Tibial artery (tissue), 4 donors: ENCODE measurements at regions not wholly inside any gene's neighbourhood (a gene's known extent, or its start where the extent isn't known, plus 50 kb on each side); places are given as distances from the start of the nearest gene placed in this dataset.

ENCODE experiments used
- DNase-seq, 2 donors: peaks; one replicate each; pipeline ENCODE4 v3.0.0-alpha.2; 2019
- H3K27ac ChIP-seq, 2 donors: fragments of 200-600 bp; sonication (generic) in 1 of 2; 1 replicate in 1 of 2; 2 replicates in 1 of 2; pipeline ENCODE4 v1.5.1; 2018 to 2019; ENCODE audit warnings: mild to moderate bottlenecking in 1 of 2
- H3K27me3 ChIP-seq, 2 donors: fragments of 200-600 bp; sonication (generic) in 1 of 2; one replicate each; pipeline versions ENCODE4 v1.5.1 to v1.6.0; 2016 to 2019
- H3K36me3 ChIP-seq, 3 donors: fragments of 200-600 bp; sonication (generic) in 2 of 3; one replicate each; pipeline ENCODE4 v1.5.1; 2016 to 2019; ENCODE audit warnings: mild to moderate bottlenecking in 2 of 3
- H3K4me1 ChIP-seq, 4 donors: fragments of 200-600 bp; sonication (generic) in 2 of 4; 1 replicate in 3 of 4; 2 replicates in 1 of 4; pipeline ENCODE4 v1.5.1; 2016 to 2019
- H3K4me3 ChIP-seq, 2 donors: fragments of 200-600 bp; sonication (generic) in 1 of 2; 1 replicate in 1 of 2; 2 replicates in 1 of 2; pipeline ENCODE4 v1.5.1; 2018 to 2019; ENCODE audit warnings: mild to moderate bottlenecking in 2 of 2
- H3K9me3 ChIP-seq, 3 donors: fragments of 200-600 bp; sonication (generic) in 1 of 3; one replicate each; pipeline ENCODE4 v1.5.1; 2016 to 2019
- intact Hi-C: fragments of 100-400 bp; cut with DNase I; formaldehyde crosslinking; loops from one replicate; pipeline ENCODE4 v1.15.0; 2023; ENCODE audit warnings: low total_unique reads
- TF ChIP-seq, protein P1 (sequence below), 2 experiments: fragments of 200-600 bp in 1 of 2; fragments of 450-650 bp in 1 of 2; IDR thresholded peaks; one replicate each; pipeline ENCODE4 v1.5.1; 2017 to 2019; ENCODE audit warnings: antibody characterized with exemption in 2 of 2, mild to moderate bottlenecking in 1 of 2, moderate library complexity in 1 of 2

DNA sequence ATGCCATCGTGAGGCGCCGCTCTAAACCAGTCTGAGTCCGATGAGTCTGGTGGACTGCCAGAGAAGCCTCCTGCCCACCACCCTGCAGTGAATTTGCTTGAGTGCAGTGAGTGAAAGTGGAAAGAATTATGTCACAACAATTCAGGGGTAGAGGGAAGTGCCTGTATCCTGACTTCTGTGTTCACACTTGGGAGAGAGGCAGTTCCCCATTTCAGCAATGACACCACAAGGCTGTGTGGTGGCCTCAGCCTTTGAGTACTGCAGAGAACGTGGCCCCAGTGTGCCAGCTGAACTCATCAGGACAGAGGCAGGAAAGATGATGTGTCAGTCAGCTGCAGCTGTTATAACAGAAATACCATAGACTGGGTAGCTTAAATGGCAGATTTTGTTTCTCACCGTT lies 155.6 kb downstream of the COG6 start:
- Histone ChIP-seq H3K36me3 (no peaks in the 10 kb centered on the region), H3K27me3 (no peaks in the 10 kb centered on the region), H3K4me1 (no peaks in the 10 kb centered on the region), H3K9me3 (no peaks in the 10 kb centered on the region), H3K27ac (no peak overlapping the region), H3K4me3 (no peak overlapping the region)
- TF ChIP-seq, protein P1, sequence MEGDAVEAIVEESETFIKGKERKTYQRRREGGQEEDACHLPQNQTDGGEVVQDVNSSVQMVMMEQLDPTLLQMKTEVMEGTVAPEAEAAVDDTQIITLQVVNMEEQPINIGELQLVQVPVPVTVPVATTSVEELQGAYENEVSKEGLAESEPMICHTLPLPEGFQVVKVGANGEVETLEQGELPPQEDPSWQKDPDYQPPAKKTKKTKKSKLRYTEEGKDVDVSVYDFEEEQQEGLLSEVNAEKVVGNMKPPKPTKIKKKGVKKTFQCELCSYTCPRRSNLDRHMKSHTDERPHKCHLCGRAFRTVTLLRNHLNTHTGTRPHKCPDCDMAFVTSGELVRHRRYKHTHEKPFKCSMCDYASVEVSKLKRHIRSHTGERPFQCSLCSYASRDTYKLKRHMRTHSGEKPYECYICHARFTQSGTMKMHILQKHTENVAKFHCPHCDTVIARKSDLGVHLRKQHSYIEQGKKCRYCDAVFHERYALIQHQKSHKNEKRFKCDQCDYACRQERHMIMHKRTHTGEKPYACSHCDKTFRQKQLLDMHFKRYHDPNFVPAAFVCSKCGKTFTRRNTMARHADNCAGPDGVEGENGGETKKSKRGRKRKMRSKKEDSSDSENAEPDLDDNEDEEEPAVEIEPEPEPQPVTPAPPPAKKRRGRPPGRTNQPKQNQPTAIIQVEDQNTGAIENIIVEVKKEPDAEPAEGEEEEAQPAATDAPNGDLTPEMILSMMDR (IDR thresholded peaks at IDR 0.05) = no peak
- DNase-seq = no peak
- intact Hi-C loops = no loop called here

GRCh38 chr13:39811696-39812095 lies 156.2 kb downstream of the COG6 start:
- no peaks in the 10 kb centered on the region for H3K9me3 ChIP-seq
- TF ChIP-seq, protein P1 (IDR thresholded peaks at IDR 0.05) = no peak
- no peaks in the 10 kb centered on the region for H3K27me3 ChIP-seq
- no peak for DNase-seq
- H3K27ac ChIP-seq = no peak overlapping the region
- H3K36me3 ChIP-seq = no peaks in the 10 kb centered on the region
- H3K4me1 ChIP-seq = no peaks in the 10 kb centered on the region
- intact Hi-C loops = no loop called here
- H3K4me3 ChIP-seq = no peak overlapping the region

DNA sequence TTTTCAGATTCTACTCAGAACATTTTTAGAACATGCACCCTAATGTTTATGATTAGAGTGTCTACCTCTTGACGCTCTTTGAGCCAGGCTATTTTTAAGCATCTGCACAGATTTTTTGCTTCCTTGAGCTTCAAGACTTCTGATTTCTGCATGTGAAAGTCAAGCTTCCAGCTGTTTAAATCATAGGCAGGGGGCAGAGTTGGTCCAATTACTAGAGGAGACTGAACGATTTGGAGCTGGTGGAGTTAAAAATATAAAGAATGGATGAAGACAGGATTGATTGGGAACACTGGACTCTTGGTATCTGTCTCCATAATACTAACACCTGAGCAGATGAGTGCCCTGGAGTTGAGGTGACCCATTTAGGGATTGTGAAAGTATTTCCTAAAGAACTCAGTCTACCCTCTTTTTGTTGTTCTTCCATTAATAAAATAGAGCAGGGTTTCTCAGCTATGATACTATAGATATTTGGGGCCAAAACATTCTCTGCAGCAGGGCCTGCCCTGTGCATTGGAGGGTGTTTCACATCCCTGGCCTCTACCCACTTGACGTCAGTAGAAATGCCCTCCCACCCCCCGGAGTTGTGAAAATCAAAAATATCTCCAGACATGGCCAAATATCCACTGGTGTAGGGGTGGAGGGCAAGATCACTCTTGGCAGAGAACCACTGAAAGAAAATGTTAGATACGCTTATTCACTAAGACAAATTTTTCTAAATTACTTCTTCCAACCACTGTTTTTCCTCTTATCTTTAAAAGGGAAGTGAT lies 160.1 kb downstream of the COG6 start:
- Histone ChIP-seq H3K4me3 (no peak overlapping the region), H3K27me3 (no peaks in the 10 kb centered on the region), H3K9me3 (no peaks in the 10 kb centered on the region), H3K36me3 (no peaks in the 10 kb centered on the region), H3K4me1 (no peaks in the 10 kb centered on the region), H3K27ac (no peak overlapping the region)
- TF ChIP-seq, protein P1 (IDR thresholded peaks at IDR 0.05) = no peak
- intact Hi-C loops = no loop called here
- no peak for DNase-seq

DNA sequence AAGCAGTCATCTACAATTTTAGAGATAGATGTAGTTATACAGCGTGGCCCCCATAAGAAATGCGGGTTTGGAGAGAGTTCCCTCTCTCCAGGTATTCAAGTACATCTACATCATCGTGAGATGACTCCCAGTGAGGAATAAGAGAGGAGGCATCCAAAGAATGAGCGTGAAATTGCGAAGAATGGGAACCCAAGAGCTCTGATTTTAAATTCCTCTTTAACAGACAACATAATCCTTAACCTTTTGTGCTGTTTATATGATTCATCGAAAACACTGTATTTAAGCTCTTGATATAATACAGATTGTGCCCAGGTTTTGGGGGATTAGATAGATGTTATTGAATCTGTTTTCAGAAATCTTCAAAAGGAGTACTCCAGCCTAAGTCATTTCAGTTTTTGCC lies 161.5 kb downstream of the COG6 start:
- Histone ChIP-seq H3K4me1 (no peaks in the 10 kb centered on the region), H3K27me3 (no peaks in the 10 kb centered on the region), H3K36me3 (no peaks in the 10 kb centered on the region), H3K4me3 (no peak overlapping the region), H3K9me3 (no peaks in the 10 kb centered on the region), H3K27ac (no peak overlapping the region)
- intact Hi-C loops = no loop called here
- TF ChIP-seq, protein P1 (IDR thresholded peaks at IDR 0.05) = no peak
- no peak for DNase-seq

GRCh38 chr13:39818953-39819352 lies 163.5 kb downstream of the COG6 start:
- no peaks in the 10 kb centered on the region for H3K27me3 ChIP-seq
- intact Hi-C loops = no loop called here
- TF ChIP-seq, protein P1 (IDR thresholded peaks at IDR 0.05) = no peak
- H3K36me3 ChIP-seq = no peaks in the 10 kb centered on the region
- no peak for DNase-seq
- no peaks in the 10 kb centered on the region for H3K4me1 ChIP-seq
- H3K9me3 ChIP-seq = no peaks in the 10 kb centered on the region
- H3K27ac ChIP-seq = no peak overlapping the region
- no peak overlapping the region for H3K4me3 ChIP-seq
